WTC11 (cell line): ENCODE measurements at regions not wholly inside any gene's neighbourhood (a gene's known extent, or its start where the extent isn't known, plus 50 kb on each side); places are given as distances from the start of the nearest gene placed in this dataset.

Experiments
- ATAC-seq: fragments of 200-7000 bp; cut with Tn5 transposase; 2 replicates; pipeline ENCODE4 v1.10.0; 2021; ENCODE audit warnings: mild to moderate bottlenecking, moderate library complexity
- CTCF ChIA-PET: fragments of 300-600 bp; sonication (Branson Sonifier 250); formaldehyde crosslinking; loops from one replicate; lab custom pipeline; 2021; ENCODE audit warnings: antibody characterized with exemption; lab: Charles Lee
- POLR2A ChIA-PET: fragments of 350-600 bp; sonication (Branson Sonifier 250); formaldehyde crosslinking; loops from one replicate; lab custom pipeline; 2021; ENCODE audit warnings: antibody characterized with exemption; lab: Charles Lee
- DNase-seq: peaks from one replicate; pipeline ENCODE4 v3.0.0; 2021; ENCODE audit warnings: low spot score
- H3K27ac Mint-ChIP-seq: 2 replicates; pipeline ENCODE4 v1.8.0; 2021; ENCODE audit warnings: mixed read lengths
- H3K27me3 Mint-ChIP-seq: 2 replicates; pipeline ENCODE4 v1.8.0; 2021; ENCODE audit warnings: low read depth, mild to moderate bottlenecking, moderate library complexity, mixed read lengths
- H3K36me3 Mint-ChIP-seq: 2 replicates; pipeline ENCODE4 v1.8.0; 2021; ENCODE audit warnings: mixed read lengths
- H3K4me1 Mint-ChIP-seq: 2 replicates; pipeline ENCODE4 v1.8.0; 2022; ENCODE audit warnings: mixed read lengths
- H3K4me3 Mint-ChIP-seq: 2 replicates; pipeline ENCODE4 v1.8.0; 2021; ENCODE audit warnings: mild to moderate bottlenecking, moderate library complexity, mixed read lengths
- H3K9me3 Mint-ChIP-seq: 2 replicates; pipeline ENCODE4 v1.8.0; 2021; ENCODE audit warnings: mixed read lengths
- AR ChIP-seq: fragments of 250-450 bp; sonication (Bioruptor Pico); IDR thresholded peaks from 2 replicates; pipeline ENCODE4 v1.9.0; 2021; ENCODE audit warnings: mild to moderate bottlenecking
- ATF6 ChIP-seq: sonication (generic); formaldehyde crosslinking; IDR thresholded peaks from 2 replicates; pipeline ENCODE4 v1.8.1; 2023; ENCODE audit warnings: mild to moderate bottlenecking, missing genetic modification reagents
- ETV6 ChIP-seq: sonication (generic); formaldehyde crosslinking; IDR thresholded peaks from 2 replicates; pipeline ENCODE4 v1.8.1; 2022; ENCODE audit warnings: mild to moderate bottlenecking, missing genetic modification reagents
- FOXP4 ChIP-seq: sonication (generic); formaldehyde crosslinking; IDR thresholded peaks from 2 replicates; pipeline ENCODE4 v1.8.0; 2022; ENCODE audit warnings: mild to moderate bottlenecking, missing genetic modification reagents
- IRF2 ChIP-seq: sonication (generic); formaldehyde crosslinking; IDR thresholded peaks from 2 replicates; pipeline ENCODE4 v1.8.0; 2022; ENCODE audit warnings: low read depth, missing genetic modification reagents, borderline replicate concordance
- JAZF1 ChIP-seq: fragments of 250-450 bp; sonication (Bioruptor Pico); IDR thresholded peaks from 2 replicates; pipeline ENCODE4 v1.9.0; 2021; ENCODE audit warnings: moderate library complexity, mild to moderate bottlenecking, inconsistent platforms
- JUN ChIP-seq: sonication (generic); formaldehyde crosslinking; IDR thresholded peaks from 2 replicates; pipeline ENCODE4 v1.8.0; 2023; ENCODE audit warnings: mild to moderate bottlenecking, missing genetic modification reagents
- KAT7 ChIP-seq: sonication (generic); formaldehyde crosslinking; IDR thresholded peaks from 2 replicates; pipeline ENCODE4 v1.8.1; 2023; ENCODE audit warnings: missing genetic modification reagents, mild to moderate bottlenecking, borderline replicate concordance
- MXD4 ChIP-seq: fragments of 250-450 bp; sonication (Bioruptor Pico); IDR thresholded peaks from 2 replicates; pipeline ENCODE4 v1.8.0; 2021; ENCODE audit warnings: mild to moderate bottlenecking, moderate library complexity, borderline replicate concordance
- NFE2L1 ChIP-seq: sonication (generic); formaldehyde crosslinking; IDR thresholded peaks from 2 replicates; pipeline ENCODE4 v1.8.1; 2023; ENCODE audit warnings: missing genetic modification reagents
- NFYB ChIP-seq: sonication (generic); formaldehyde crosslinking; conservative IDR thresholded peaks from 2 replicates; pipeline ENCODE4 v1.8.0; 2022; ENCODE audit warnings: low read depth, missing genetic modification reagents
- NR3C1 ChIP-seq: sonication (generic); formaldehyde crosslinking; conservative IDR thresholded peaks from 2 replicates; pipeline ENCODE4 v1.8.1; 2023; ENCODE audit warnings: low read depth, mild to moderate bottlenecking, missing genetic modification reagents
- OVOL2 ChIP-seq: fragments of 250-450 bp; sonication (Bioruptor Pico); IDR thresholded peaks from 2 replicates; pipeline ENCODE4 v1.9.0; 2021; ENCODE audit warnings: mild to moderate bottlenecking, borderline replicate concordance
- SMAD4 ChIP-seq: sonication (generic); formaldehyde crosslinking; IDR thresholded peaks from 2 replicates; pipeline ENCODE4 v1.8.0; 2022; ENCODE audit warnings: mild to moderate bottlenecking, missing genetic modification reagents
- ZNF121 ChIP-seq: sonication (generic); formaldehyde crosslinking; IDR thresholded peaks from 2 replicates; pipeline ENCODE4 v1.8.0; 2023; ENCODE audit warnings: missing genetic modification reagents
- ZNF281 ChIP-seq: sonication (generic); formaldehyde crosslinking; IDR thresholded peaks from 2 replicates; pipeline ENCODE4 v1.8.0; 2023; ENCODE audit warnings: mild to moderate bottlenecking, missing genetic modification reagents
- ZNF416 ChIP-seq: fragments of 250-450 bp; sonication (Bioruptor Pico); IDR thresholded peaks from 2 replicates; pipeline ENCODE4 v1.9.0; 2021; ENCODE audit warnings: mild to moderate bottlenecking, inconsistent platforms
- ZNF512 ChIP-seq: sonication (generic); formaldehyde crosslinking; IDR thresholded peaks from 2 replicates; pipeline ENCODE4 v1.8.1; 2022; ENCODE audit warnings: missing genetic modification reagents, borderline replicate concordance
- ZNF532 ChIP-seq: fragments of 250-450 bp; sonication (Bioruptor Pico); IDR thresholded peaks from 2 replicates; pipeline ENCODE4 v1.9.0; 2021; ENCODE audit warnings: mild to moderate bottlenecking, borderline replicate concordance

GRCh38 chr11:39807904-39808303 lies 1651.5 kb downstream of the LRRC4C start:
- no peak for TF ChIP-seq ZNF121
- no peak for TF ChIP-seq IRF2 (CRISPR knock-in tag)
- TF ChIP-seq ZNF512 (CRISPR knock-in tag): no peak
- no peak for TF ChIP-seq JUN (CRISPR knock-in tag)
- no peak for TF ChIP-seq ZNF281 (CRISPR knock-in tag)
- TF ChIP-seq MXD4 (CRISPR knock-in tag): no peak
- TF ChIP-seq KAT7 (CRISPR knock-in tag): no peak
- TF ChIP-seq FOXP4 (CRISPR knock-in tag): no peak
- TF ChIP-seq SMAD4 (CRISPR knock-in tag): no peak
- ChIA-PET CTCF (no interaction called here), POLR2A (no interaction called here)
- Mint-ChIP-seq H3K4me3 (no peak overlapping the region), H3K27me3 (peaks cover 4% of the 10 kb centered on the region), H3K4me1 (no peaks in the 10 kb centered on the region), H3K9me3 (peaks cover 86% of the 10 kb centered on the region), H3K27ac (no peak overlapping the region), H3K36me3 (peaks cover 64% of the 10 kb centered on the region)
- DNase-seq (no peak), ATAC-seq (no peak)

- peaks cover 84% of the 10 kb centered on the region for H3K9me3 Mint-ChIP-seq
- no peak overlapping the region for H3K27ac Mint-ChIP-seq
- no peak overlapping the region for H3K4me3 Mint-ChIP-seq
- H3K36me3 Mint-ChIP-seq: peaks cover 60% of the 10 kb centered on the region
- ChIA-PET POLR2A (no interaction called here), CTCF (no interaction called here)
- DNase-seq: no peak
- H3K27me3 Mint-ChIP-seq: peaks cover 2% of the 10 kb centered on the region
- no peak for ATAC-seq
- H3K4me1 Mint-ChIP-seq: no peaks in the 10 kb centered on the region
- TF ChIP-seq NFYB (CRISPR knock-in tag) (no peak), ETV6 (no peak), ZNF416 (CRISPR knock-in tag) (no peak), ZNF532 (CRISPR knock-in tag) (no peak), OVOL2 (CRISPR knock-in tag) (no peak), NR3C1 (CRISPR knock-in tag) (no peak), ATF6 (no peak), JAZF1 (CRISPR knock-in tag) (no peak), NFE2L1 (CRISPR knock-in tag) (no peak), AR (CRISPR knock-in tag) (no peak)
Measured at GRCh38 chr11:39806652-39807051, 1652.8 kb downstream of the LRRC4C start.
